Choroid plexus epithelial cell (primary cell): ENCODE measurements at regions not wholly inside any gene's neighbourhood (a gene's known extent, or its start where the extent isn't known, plus 50 kb on each side); places are given as distances from the start of the nearest gene placed in this dataset.
"Not testable (repeated sequence)": the region's sequence is repeated elsewhere in the genome, so short reads cannot be mapped to it uniquely, and the experiment has no call there.

Experiments used
- DNase-seq: peaks from one replicate; pipeline ENCODE4 v3.0.0-alpha.2; 2010; ENCODE audit warnings: low read depth
- H3K4me3 ChIP-seq: 2 replicates; pipeline ENCODE4 v1.5.1; 2011; ENCODE audit warnings: low read depth, mild to moderate bottlenecking, control low read depth, low read length, moderate library complexity
- TF ChIP-seq, protein P1 (sequence below): conservative IDR thresholded peaks from 2 replicates; pipeline ENCODE4 v1.5.1; 2011; ENCODE audit warnings: low read depth, mild to moderate bottlenecking, control low read depth, inconsistent platforms, low read length, moderate library complexity

DNA sequence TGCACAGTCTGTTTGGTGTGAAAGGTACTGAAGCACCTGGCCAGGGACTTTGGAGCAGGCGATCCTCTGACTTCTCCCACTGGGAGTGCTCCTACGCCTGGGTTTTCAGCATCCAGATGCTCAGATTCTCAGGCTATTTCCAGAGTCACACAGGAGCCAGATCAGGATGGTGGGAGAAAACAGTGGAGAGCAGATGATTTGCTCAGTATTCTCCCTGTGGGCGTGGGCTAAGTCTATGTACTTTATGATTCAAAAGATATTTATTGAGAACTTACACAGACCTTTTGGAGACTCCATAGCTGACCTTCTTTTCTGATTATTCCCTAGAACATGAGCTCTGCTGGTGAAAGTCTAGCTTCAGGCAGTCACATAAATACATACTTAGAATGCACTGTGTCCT lies 134.6 kb downstream of the TENT5C start:
- no peak for DNase-seq
- TF ChIP-seq, protein P1, sequence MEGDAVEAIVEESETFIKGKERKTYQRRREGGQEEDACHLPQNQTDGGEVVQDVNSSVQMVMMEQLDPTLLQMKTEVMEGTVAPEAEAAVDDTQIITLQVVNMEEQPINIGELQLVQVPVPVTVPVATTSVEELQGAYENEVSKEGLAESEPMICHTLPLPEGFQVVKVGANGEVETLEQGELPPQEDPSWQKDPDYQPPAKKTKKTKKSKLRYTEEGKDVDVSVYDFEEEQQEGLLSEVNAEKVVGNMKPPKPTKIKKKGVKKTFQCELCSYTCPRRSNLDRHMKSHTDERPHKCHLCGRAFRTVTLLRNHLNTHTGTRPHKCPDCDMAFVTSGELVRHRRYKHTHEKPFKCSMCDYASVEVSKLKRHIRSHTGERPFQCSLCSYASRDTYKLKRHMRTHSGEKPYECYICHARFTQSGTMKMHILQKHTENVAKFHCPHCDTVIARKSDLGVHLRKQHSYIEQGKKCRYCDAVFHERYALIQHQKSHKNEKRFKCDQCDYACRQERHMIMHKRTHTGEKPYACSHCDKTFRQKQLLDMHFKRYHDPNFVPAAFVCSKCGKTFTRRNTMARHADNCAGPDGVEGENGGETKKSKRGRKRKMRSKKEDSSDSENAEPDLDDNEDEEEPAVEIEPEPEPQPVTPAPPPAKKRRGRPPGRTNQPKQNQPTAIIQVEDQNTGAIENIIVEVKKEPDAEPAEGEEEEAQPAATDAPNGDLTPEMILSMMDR, result no peak
- no peak overlapping the region for H3K4me3 ChIP-seq

DNA sequence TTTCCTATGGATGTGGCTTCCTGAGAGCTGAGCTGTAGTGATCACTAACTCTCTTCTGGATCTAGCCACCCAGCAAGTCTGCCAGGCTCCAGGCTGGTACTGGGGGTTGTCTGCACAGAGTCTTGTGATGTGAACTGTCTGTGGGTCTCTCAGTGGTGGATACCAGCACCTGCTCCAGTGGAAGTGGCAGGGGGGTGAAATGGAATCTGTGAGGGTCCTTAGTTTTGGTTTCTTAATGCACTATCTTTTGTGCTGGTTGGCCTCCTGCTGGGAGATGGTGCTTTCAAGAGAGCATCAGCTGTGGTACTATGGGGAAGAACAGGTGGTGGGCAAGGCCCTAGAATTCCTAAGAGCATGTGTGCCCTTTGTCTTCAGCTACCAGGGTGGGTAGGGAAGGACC lies 140.7 kb downstream of the TENT5C start:
- DNase-seq, H3K4me3 ChIP-seq: not testable (repeated sequence)

DNA sequence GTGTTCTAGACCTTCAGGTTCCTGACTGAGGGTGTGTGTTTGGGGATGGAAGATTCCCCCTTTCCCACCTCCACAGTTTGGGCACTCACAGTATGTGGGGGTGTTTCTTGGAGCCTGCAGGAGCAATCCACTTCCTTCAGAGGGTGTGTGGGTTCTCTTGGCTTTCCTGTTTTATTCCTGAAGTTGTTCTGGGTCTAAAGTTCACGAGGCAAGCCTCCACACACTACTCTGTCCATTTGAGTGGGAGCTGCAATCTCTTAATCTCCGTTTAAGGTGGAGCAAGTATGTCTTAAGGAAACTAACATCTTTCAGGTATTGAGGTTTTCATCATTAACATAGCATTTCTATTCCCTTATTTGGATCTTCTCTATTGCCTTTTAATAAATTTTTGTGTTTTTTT lies 141.8 kb downstream of the TENT5C start:
- TF ChIP-seq, protein P1, result no peak
- DNase-seq, result no peak
- no peak overlapping the region for H3K4me3 ChIP-seq

DNA sequence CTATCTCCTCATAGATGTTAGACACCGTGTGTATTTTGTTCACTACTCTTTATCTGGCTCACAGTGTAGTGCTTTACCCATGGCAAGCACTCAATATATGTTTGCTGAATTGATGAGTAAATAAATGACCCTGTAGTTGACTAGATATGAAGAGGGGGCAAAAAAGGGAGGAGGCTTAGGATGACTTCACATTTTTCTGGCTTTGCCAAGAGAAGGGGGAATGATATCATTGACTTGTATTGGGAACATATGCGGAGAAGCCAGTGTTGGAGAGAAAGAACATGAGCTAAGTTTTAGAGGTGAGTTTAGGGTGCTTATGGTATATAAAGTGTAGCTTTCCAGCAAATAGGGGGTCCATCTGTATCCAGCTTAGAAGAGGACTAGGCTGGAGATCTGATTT lies 145.5 kb downstream of the TENT5C start:
- TF ChIP-seq, protein P1, result no peak
- DNase-seq, result no peak
- H3K4me3 ChIP-seq, result no peak overlapping the region

DNA sequence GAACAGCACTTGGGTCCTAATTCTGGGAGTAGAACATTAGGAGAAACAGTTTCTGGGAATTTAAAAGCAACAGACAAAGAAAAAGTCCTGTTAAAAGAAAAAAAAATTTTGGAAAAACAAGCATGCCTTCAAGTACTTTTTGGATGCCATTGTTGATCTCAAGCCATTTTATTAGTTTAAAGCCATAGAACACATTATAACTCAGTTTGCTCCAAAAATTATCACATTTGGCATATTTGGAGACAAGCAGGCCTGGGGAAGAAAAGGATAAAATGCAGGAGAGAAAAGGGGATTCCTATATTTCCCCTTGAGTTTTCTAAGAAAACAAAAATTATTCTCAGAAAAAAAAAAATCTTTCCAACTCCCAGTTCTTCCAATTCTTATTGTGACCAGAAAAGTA lies 146.8 kb downstream of the TENT5C start:
- no peak for DNase-seq
- TF ChIP-seq, protein P1, result no peak
- no peak overlapping the region for H3K4me3 ChIP-seq

DNA sequence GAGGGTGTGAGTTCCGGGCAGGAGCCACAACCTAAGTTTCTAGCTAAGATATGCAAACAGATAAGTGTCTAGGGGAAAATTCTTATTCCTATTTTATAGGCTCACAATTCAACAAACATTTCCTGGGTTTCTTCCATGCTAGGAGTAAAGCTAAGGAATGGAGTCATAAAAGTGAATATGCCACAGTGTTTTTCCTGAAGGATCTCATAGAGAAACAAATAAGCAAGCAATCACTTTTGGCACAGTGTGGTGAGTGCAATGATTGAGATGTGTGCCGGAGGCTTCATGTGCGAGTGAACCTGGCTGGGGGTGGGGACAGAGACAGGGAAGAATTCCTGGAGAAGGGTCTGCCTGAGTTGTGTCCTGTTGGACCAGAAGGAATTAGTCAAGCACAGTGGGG lies 147.4 kb downstream of the TENT5C start:
- TF ChIP-seq, protein P1, result no peak
- no peak for DNase-seq

DNA sequence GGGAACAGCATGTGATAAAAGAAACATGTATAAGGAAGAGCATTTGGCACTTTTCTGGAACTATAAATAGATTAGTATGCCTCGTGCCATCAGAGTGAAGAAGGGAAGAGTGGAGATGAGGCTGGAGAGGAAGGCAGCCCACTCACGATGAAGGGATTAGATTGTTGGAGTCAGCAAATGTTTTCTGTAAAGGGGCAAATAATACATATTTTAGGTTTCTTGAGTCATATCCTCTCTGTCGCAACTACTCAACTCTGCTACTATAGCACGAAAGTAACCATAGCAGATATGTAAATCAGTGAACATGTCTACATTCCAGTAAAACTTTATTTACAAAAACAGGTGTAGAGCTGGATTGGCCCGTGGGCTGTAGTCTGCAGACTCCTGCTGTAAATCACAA lies 147.8 kb downstream of the TENT5C start:
- DNase-seq, result peak; percentile 68
- peak overlapping the region; percentile 27 for H3K4me3 ChIP-seq
- TF ChIP-seq, protein P1, result no peak

More for the DNA sequence above, 147.4 kb downstream of the TENT5C start:
- H3K4me3 ChIP-seq, result no peak overlapping the region
